HepG2 (cell line): ENCODE measurements at regions not wholly inside any gene's neighbourhood (a gene's known extent, or its start where the extent isn't known, plus 50 kb on each side); places are given as distances from the start of the nearest gene placed in this dataset.

Source experiments
- ATAC-seq: fragments of 200-7000 bp; cut with Tn5 transposase; 3 replicates; pipeline ENCODE4 v1.9.1; 2020; ENCODE audit warnings: mild to moderate bottlenecking, moderate library complexity
- BruUV-seq: library from RNA; stranded (reverse); fragments of 400-500 nt; replicated peaks from 2 replicates; lab custom pipeline; 2021; lab: Mats Ljungman, UMichigan
- CTCF ChIA-PET: fragments of 300-600 bp; formaldehyde crosslinking; extraction: SDS; loops from one replicate; lab custom pipeline; 2021; ENCODE audit warnings: low total read pairs, inconsistent platforms, low intra/inter-chr PET ratio; lab: Yijun Ruan, JAX
- POLR2A ChIA-PET: fragments of 350-600 bp; sonication (Branson Sonifier 250); formaldehyde crosslinking; loops from one replicate; lab custom pipeline; 2020; ENCODE audit warnings: antibody characterized with exemption, inconsistent platforms; lab: Yijun Ruan, JAX
- DNase-seq: peaks from one replicate; pipeline ENCODE4 v3.0.0-alpha.2; 2015; ENCODE audit warnings: low spot score
- FAIRE-seq: peaks from 3 replicates; lab custom pipeline; 2011; peaks lifted over from hg19 to GRCh38; lab: Jason Lieb, UNC
- H2AFZ ChIP-seq: one replicate; pipeline ENCODE4 v1.6.1; 2011; ENCODE audit warnings: low read length, inconsistent platforms
- H3K27ac ChIP-seq: fragments of 300-600 bp; 3 replicates; pipeline ENCODE4 v1.8.0; 2011; ENCODE audit warnings: mixed run types, mild to moderate bottlenecking, mixed read lengths, low read length, inconsistent platforms; ENCODE audit not compliant: insufficient read depth; ENCODE audit errors: extremely low read length
- H3K27me3 ChIP-seq, 2 experiments: fragments of 200-600 bp in 1 of 2; 2 replicates in 1 of 2; 3 replicates in 1 of 2; pipeline versions ENCODE4 v1.6.0 to v1.8.0; 2011; ENCODE audit warnings: low read length in 2 of 2, mild to moderate bottlenecking in 2 of 2, moderate library complexity in 2 of 2, inconsistent platforms in 1 of 2; ENCODE audit not compliant: insufficient read depth in 2 of 2, control insufficient read depth in 1 of 2
- H3K36me3 ChIP-seq, 2 experiments: fragments of 200-600 bp in 1 of 2; replicated peaks in 1 of 2; 2 replicates in 1 of 2; 3 replicates in 1 of 2; pipeline versions ENCODE4 v1.5.1 to v1.8.0; 2011; ENCODE audit warnings: low read length in 2 of 2, inconsistent platforms in 1 of 2; ENCODE audit not compliant: insufficient read depth in 2 of 2, control insufficient read depth in 1 of 2
- H3K4me1 ChIP-seq: 2 replicates; pipeline ENCODE4 v1.5.1; 2012; ENCODE audit warnings: low read length, inconsistent platforms; ENCODE audit not compliant: insufficient read depth
- H3K4me2 ChIP-seq: 2 replicates; pipeline ENCODE4 v1.6.0; 2011; ENCODE audit warnings: low read depth, low read length, inconsistent platforms
- H3K4me3 ChIP-seq, 3 experiments: fragments of 200-600 bp in 1 of 3; sonication (generic), shearing (Covaris generic) in 1 of 3; replicated peaks in 1 of 3; 2 replicates each; pipeline ENCODE4 v1.5.1; 2011 to 2016; ENCODE audit warnings: low read length in 3 of 3, inconsistent platforms in 2 of 3, low read depth in 2 of 3, mild to moderate bottlenecking in 2 of 3, control low read depth in 1 of 3, mixed read lengths in 1 of 3; ENCODE audit not compliant: insufficient read depth in 1 of 3
- H3K79me2 ChIP-seq: one replicate; pipeline ENCODE4 v1.6.1; 2011; ENCODE audit warnings: low read length, inconsistent platforms; ENCODE audit not compliant: insufficient read depth
- H3K9ac ChIP-seq: 2 replicates; pipeline ENCODE4 v1.6.0; 2011; ENCODE audit warnings: mild to moderate bottlenecking, low read depth, low read length, inconsistent platforms; ENCODE audit not compliant: insufficient read depth
- H3K9me3 ChIP-seq: 2 replicates; pipeline ENCODE4 v1.5.1; 2012; ENCODE audit warnings: mild to moderate bottlenecking, low read length
- H4K20me1 ChIP-seq: 2 replicates; pipeline ENCODE4 v1.6.0; 2011; ENCODE audit warnings: inconsistent platforms, mild to moderate bottlenecking, low read length, moderate library complexity; ENCODE audit not compliant: insufficient read depth
- HDAC1 ChIP-seq: sonication (generic); formaldehyde crosslinking; IDR thresholded peaks from 2 replicates; pipeline ENCODE4 v1.5.1; 2020; ENCODE audit warnings: mild to moderate bottlenecking, missing genetic modification reagents
- IRF1 ChIP-seq: sonication (generic); formaldehyde crosslinking; IDR thresholded peaks from 2 replicates; pipeline ENCODE4 v1.4.0; 2020; ENCODE audit warnings: low read depth, mild to moderate bottlenecking, missing genetic modification reagents
- KDM5B ChIP-seq: sonication (generic); formaldehyde crosslinking; IDR thresholded peaks from 2 replicates; pipeline ENCODE4 v1.4.0; 2020; ENCODE audit warnings: missing genetic modification reagents, mild to moderate bottlenecking, borderline replicate concordance
- MNT ChIP-seq: fragments of 450-650 bp; IDR thresholded peaks from 2 replicates; pipeline ENCODE4 v1.6.1; 2016
- NKX3-1 ChIP-seq: sonication (generic); formaldehyde crosslinking; IDR thresholded peaks from 2 replicates; pipeline ENCODE4 v1.5.0; 2020; ENCODE audit warnings: missing genetic modification reagents
- NR1H2 ChIP-seq: sonication (generic); formaldehyde crosslinking; IDR thresholded peaks from 2 replicates; pipeline ENCODE4 v1.8.1; 2022; ENCODE audit warnings: low read depth, missing genetic modification reagents, borderline replicate concordance
- RAD21 ChIP-seq: fragments of 450-650 bp; formaldehyde crosslinking; IDR thresholded peaks from 2 replicates; pipeline ENCODE4 v1.5.0; 2020; ENCODE audit warnings: mild to moderate bottlenecking
- RBAK ChIP-seq: sonication (generic); formaldehyde crosslinking; IDR thresholded peaks from 2 replicates; pipeline ENCODE4 v1.5.1; 2020; ENCODE audit warnings: mild to moderate bottlenecking, missing genetic modification reagents
- SALL1 ChIP-seq: sonication (generic); formaldehyde crosslinking; IDR thresholded peaks from 2 replicates; pipeline ENCODE4 v1.8.0; 2022; ENCODE audit warnings: mild to moderate bottlenecking, missing genetic modification reagents
- ZFP41 ChIP-seq: sonication (generic); formaldehyde crosslinking; IDR thresholded peaks from 2 replicates; pipeline ENCODE4 v1.4.0; 2020; ENCODE audit warnings: mild to moderate bottlenecking, missing genetic modification reagents, borderline replicate concordance
- ZKSCAN5 ChIP-seq: sonication (generic); formaldehyde crosslinking; IDR thresholded peaks from 2 replicates; pipeline ENCODE4 v1.5.1; 2020; ENCODE audit warnings: mild to moderate bottlenecking, missing genetic modification reagents
- ZNF136 ChIP-seq: sonication (generic); formaldehyde crosslinking; IDR thresholded peaks from 2 replicates; pipeline ENCODE4 v1.8.1; 2022; ENCODE audit warnings: low read depth, mild to moderate bottlenecking, moderate library complexity, missing genetic modification reagents
- ZNF205 ChIP-seq: IDR thresholded peaks from 2 replicates; pipeline ENCODE4 v1.6.1; 2018; ENCODE audit warnings: missing biosample characterization, missing genetic modification reagents
- ZNF510 ChIP-seq: sonication (generic); formaldehyde crosslinking; IDR thresholded peaks from 2 replicates; pipeline ENCODE4 v1.4.0; 2020; ENCODE audit warnings: low read depth, mild to moderate bottlenecking, missing genetic modification reagents
- WGBS: methylation state at CpG from one replicate; pipeline ENCODE4 v1.1.6; 2017; ENCODE audit warnings: low lambda C conversion rate; 5-methylcytosine and 5-hydroxymethylcytosine counted together
- in situ Hi-C: cut with HindIII; loops from 2 replicates; pipeline ENCODE4 v1.10.0; 2017; ENCODE audit warnings: low pct_unique_long_range_greater_than_20kb; ENCODE audit not compliant: extremely low pct_ligation_motif_present
- intact Hi-C: fragments of 100-400 bp; cut with micrococcal nuclease; formaldehyde crosslinking; loops from one replicate; pipeline ENCODE4 v1.10.0; 2022; ENCODE audit not compliant: unreplicated experiment
- TF ChIP-seq, protein P1 (sequence below), 2 experiments: sonication (generic) in 1 of 2; formaldehyde crosslinking in 1 of 2; IDR thresholded peaks; 2 replicates each; pipeline versions ENCODE4 v1.5.1 to v1.6.1; 2011 to 2020; ENCODE audit warnings: borderline replicate concordance in 1 of 2, low read depth in 1 of 2, low read length in 1 of 2, mild to moderate bottlenecking in 1 of 2, missing genetic modification reagents in 1 of 2, moderate library complexity in 1 of 2

- in situ Hi-C loops (no loop called here), intact Hi-C loops (no loop called here)
- WGBS = 80% methylated on average over 5 of the region's 5 CpGs
- TF ChIP-seq ZNF205 = no peak
- TF ChIP-seq MNT = 0 out of 2 replicates have a peak, but pooled peaks have one; percentile 15
- Histone ChIP-seq H3K4me1 (no peaks in the 10 kb centered on the region), H3K4me2 (no peak overlapping the region), H3K27me3 (no peaks in the 10 kb centered on the region; a peak in 2 of 5 replicates), H3K27ac (no peak overlapping the region), H3K36me3 (no peaks in the 10 kb centered on the region), H2AFZ (no peak overlapping the region), H4K20me1 (no peaks in the 10 kb centered on the region), H3K9ac (no peak overlapping the region), H3K4me3 (no peak overlapping the region), H3K79me2 (no peaks in the 10 kb centered on the region), H3K9me3 (no peaks in the 10 kb centered on the region)
- ChIA-PET CTCF (no interaction called here), POLR2A (no interaction called here)
- FAIRE-seq = no peak
- no peak for ATAC-seq
- DNase-seq = no peak
- no TSS peak for BruUV-seq
Observed at GRCh38 chr2:106311041-106311370, 116.9 kb upstream of the UXS1 start.

- H3K4me3 ChIP-seq = no peak overlapping the region
- no peaks in the 10 kb centered on the region for H3K36me3 ChIP-seq
- ATAC-seq (no peak), FAIRE-seq (no peak), DNase-seq (no peak)
- no peaks in the 10 kb centered on the region for H4K20me1 ChIP-seq
- intact Hi-C loops = no loop called here
- no peaks in the 10 kb centered on the region for H3K9me3 ChIP-seq
- H3K4me1 ChIP-seq = peaks cover 15% of the 10 kb centered on the region
- H3K9ac ChIP-seq = no peak overlapping the region
- in situ Hi-C loops = no loop called here
- H3K4me2 ChIP-seq = no peak overlapping the region
- no peaks in the 10 kb centered on the region; a peak in 1 of 5 replicates for H3K27me3 ChIP-seq
- H3K79me2 ChIP-seq = no peaks in the 10 kb centered on the region
- no TSS peak for BruUV-seq
- H3K27ac ChIP-seq = no peak overlapping the region
- ChIA-PET POLR2A (no interaction called here), CTCF (no interaction called here)
- no peak overlapping the region for H2AFZ ChIP-seq
- WGBS = 1% methylated on average over 1 of the region's 1 CpG
- no peak for TF ChIP-seq RAD21 (CRISPR knock-in tag)
- TF ChIP-seq ZNF136 (CRISPR knock-in tag) = no peak
- TF ChIP-seq NKX3-1 (CRISPR knock-in tag) = no peak
- no peak for TF ChIP-seq ZFP41
- no peak for TF ChIP-seq SALL1 (CRISPR knock-in tag)
- no peak for TF ChIP-seq KDM5B (CRISPR knock-in tag)
- no peak for TF ChIP-seq HDAC1
- TF ChIP-seq ZNF510 (CRISPR knock-in tag) = no peak
- TF ChIP-seq IRF1 (CRISPR knock-in tag) = no peak
- TF ChIP-seq, protein P1, sequence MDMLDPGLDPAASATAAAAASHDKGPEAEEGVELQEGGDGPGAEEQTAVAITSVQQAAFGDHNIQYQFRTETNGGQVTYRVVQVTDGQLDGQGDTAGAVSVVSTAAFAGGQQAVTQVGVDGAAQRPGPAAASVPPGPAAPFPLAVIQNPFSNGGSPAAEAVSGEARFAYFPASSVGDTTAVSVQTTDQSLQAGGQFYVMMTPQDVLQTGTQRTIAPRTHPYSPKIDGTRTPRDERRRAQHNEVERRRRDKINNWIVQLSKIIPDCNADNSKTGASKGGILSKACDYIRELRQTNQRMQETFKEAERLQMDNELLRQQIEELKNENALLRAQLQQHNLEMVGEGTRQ (IDR thresholded peaks at IDR 0.05; ENCODE audit: low read depth, low read length) = no peak
- TF ChIP-seq, protein P1 (CRISPR knock-in tag; IDR thresholded peaks at IDR 0.05; ENCODE audit: borderline replicate concordance) = no peak
- TF ChIP-seq ZKSCAN5 = no peak
- no peak for TF ChIP-seq RBAK
- TF ChIP-seq NR1H2 (CRISPR knock-in tag) = no peak
Observed at GRCh38 chr2:106307860-106308259, 113.8 kb upstream of the UXS1 start.
